Hepatocyte (in vitro differentiated cells): ENCODE measurements at regions not wholly inside any gene's neighbourhood (a gene's known extent, or its start where the extent isn't known, plus 50 kb on each side); places are given as distances from the start of the nearest gene placed in this dataset.

Source experiments
- DNase-seq: peaks from one replicate; pipeline ENCODE4 v3.0.0-alpha.2; 2016; ENCODE audit warnings: low spot score
- H2AFZ ChIP-seq: fragments of 200-600 bp; sonication (generic); 2 replicates; pipeline ENCODE4 v1.6.0; 2016; ENCODE audit warnings: antibody characterized with exemption, mild to moderate bottlenecking
- H3K27ac ChIP-seq: fragments of 200-600 bp; sonication (generic); 2 replicates; pipeline ENCODE4 v1.5.1; 2016; ENCODE audit warnings: mild to moderate bottlenecking
- H3K27me3 ChIP-seq: fragments of 200-600 bp; sonication (generic); 2 replicates; pipeline ENCODE4 v1.6.1; 2016
- H3K36me3 ChIP-seq: fragments of 200-600 bp; sonication (generic); replicated peaks from 2 replicates; pipeline ENCODE4 v1.5.1; 2016; ENCODE audit warnings: low read depth; ENCODE audit not compliant: insufficient read depth
- H3K4me1 ChIP-seq: fragments of 200-600 bp; sonication (generic); 2 replicates; pipeline ENCODE4 v1.5.1; 2016; ENCODE audit warnings: mild to moderate bottlenecking, moderate library complexity; ENCODE audit not compliant: insufficient read depth
- H3K4me2 ChIP-seq: fragments of 200-600 bp; sonication (generic); 2 replicates; pipeline ENCODE4 v1.6.0; 2016
- H3K4me3 ChIP-seq: fragments of 200-600 bp; sonication (generic); 2 replicates; pipeline ENCODE4 v1.5.1; 2016; ENCODE audit warnings: mild to moderate bottlenecking
- H3K79me2 ChIP-seq: fragments of 200-600 bp; sonication (generic); 2 replicates; pipeline ENCODE4 v1.6.0; 2017; ENCODE audit warnings: mild to moderate bottlenecking
- H3K9me2 ChIP-seq: fragments of 200-600 bp; sonication (generic); replicated peaks from 2 replicates; pipeline ENCODE4 v1.6.0; 2017; ENCODE audit warnings: mild to moderate bottlenecking; ENCODE audit not compliant: insufficient read depth
- H3K9me3 ChIP-seq: fragments of 200-600 bp; sonication (generic); 2 replicates; pipeline ENCODE4 v1.5.1; 2016; ENCODE audit warnings: low read depth, mild to moderate bottlenecking
- H4K20me1 ChIP-seq: fragments of 200-600 bp; sonication (generic); 2 replicates; pipeline ENCODE4 v1.6.0; 2016; ENCODE audit warnings: mild to moderate bottlenecking; ENCODE audit not compliant: insufficient read depth, poor library complexity, severe bottlenecking
- EZH2 ChIP-seq: fragments of 200-600 bp; sonication (generic); IDR thresholded peaks from 2 replicates; pipeline ENCODE4 v1.6.1; 2016; ENCODE audit warnings: antibody characterized with exemption, mild to moderate bottlenecking, borderline replicate concordance
- EZH2phosphoT487 ChIP-seq: fragments of 200-600 bp; sonication (generic); IDR thresholded peaks from one replicate; pipeline ENCODE4 v1.6.1; 2018; ENCODE audit warnings: antibody characterized with exemption, mild to moderate bottlenecking, low read depth, moderate library complexity; ENCODE audit not compliant: unreplicated experiment, severe bottlenecking
- WGBS: methylation state at CpG from one replicate; pipeline ENCODE4 v1.1.6; 2016; ENCODE audit warnings: low lambda C conversion rate; ENCODE audit errors: missing lambda C conversion rate; 5-methylcytosine and 5-hydroxymethylcytosine counted together
- TF ChIP-seq, protein P1 (sequence below): fragments of 200-600 bp; sonication (generic); IDR thresholded peaks from 2 replicates; pipeline ENCODE4 v1.5.1; 2016; ENCODE audit warnings: antibody characterized with exemption, mild to moderate bottlenecking; ENCODE audit not compliant: poor library complexity

DNA sequence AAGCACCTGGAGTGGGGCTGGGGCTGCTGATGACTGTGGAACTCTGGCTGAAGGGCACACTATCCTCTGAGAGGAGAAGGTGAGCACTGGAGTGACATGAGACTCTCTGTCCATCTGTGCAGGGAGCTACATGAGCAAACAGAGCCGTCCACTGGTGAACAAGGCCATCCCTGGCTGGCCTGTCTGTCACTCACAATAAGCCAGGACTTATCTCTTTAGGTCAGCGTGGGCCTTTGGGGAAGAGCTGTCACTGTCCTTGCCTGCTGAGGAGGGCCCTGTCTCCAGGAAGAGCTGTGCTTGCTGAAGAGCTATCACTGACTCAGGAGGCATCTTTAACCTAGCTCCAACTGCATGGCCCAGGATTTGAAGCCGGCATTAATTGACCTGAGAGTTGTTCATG, 82.1 kb downstream of the FOXD2 start:
- Histone ChIP-seq H3K27ac (no peak overlapping the region), H3K27me3 (peaks cover 3% of the 10 kb centered on the region), H4K20me1 (no peaks in the 10 kb centered on the region), H2AFZ (no peak overlapping the region), H3K4me2 (no peak overlapping the region), H3K79me2 (no peaks in the 10 kb centered on the region), H3K36me3 (no peaks in the 10 kb centered on the region), H3K4me3 (no peak overlapping the region), H3K9me3 (no peaks in the 10 kb centered on the region), H3K4me1 (no peaks in the 10 kb centered on the region), H3K9me2 (no peaks in the 10 kb centered on the region)
- TF ChIP-seq, protein P1, sequence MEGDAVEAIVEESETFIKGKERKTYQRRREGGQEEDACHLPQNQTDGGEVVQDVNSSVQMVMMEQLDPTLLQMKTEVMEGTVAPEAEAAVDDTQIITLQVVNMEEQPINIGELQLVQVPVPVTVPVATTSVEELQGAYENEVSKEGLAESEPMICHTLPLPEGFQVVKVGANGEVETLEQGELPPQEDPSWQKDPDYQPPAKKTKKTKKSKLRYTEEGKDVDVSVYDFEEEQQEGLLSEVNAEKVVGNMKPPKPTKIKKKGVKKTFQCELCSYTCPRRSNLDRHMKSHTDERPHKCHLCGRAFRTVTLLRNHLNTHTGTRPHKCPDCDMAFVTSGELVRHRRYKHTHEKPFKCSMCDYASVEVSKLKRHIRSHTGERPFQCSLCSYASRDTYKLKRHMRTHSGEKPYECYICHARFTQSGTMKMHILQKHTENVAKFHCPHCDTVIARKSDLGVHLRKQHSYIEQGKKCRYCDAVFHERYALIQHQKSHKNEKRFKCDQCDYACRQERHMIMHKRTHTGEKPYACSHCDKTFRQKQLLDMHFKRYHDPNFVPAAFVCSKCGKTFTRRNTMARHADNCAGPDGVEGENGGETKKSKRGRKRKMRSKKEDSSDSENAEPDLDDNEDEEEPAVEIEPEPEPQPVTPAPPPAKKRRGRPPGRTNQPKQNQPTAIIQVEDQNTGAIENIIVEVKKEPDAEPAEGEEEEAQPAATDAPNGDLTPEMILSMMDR, result no peak
- no peak for TF ChIP-seq EZH2
- no peak for DNase-seq
- 93% methylated on average over 3 of the region's 3 CpGs for WGBS

DNA sequence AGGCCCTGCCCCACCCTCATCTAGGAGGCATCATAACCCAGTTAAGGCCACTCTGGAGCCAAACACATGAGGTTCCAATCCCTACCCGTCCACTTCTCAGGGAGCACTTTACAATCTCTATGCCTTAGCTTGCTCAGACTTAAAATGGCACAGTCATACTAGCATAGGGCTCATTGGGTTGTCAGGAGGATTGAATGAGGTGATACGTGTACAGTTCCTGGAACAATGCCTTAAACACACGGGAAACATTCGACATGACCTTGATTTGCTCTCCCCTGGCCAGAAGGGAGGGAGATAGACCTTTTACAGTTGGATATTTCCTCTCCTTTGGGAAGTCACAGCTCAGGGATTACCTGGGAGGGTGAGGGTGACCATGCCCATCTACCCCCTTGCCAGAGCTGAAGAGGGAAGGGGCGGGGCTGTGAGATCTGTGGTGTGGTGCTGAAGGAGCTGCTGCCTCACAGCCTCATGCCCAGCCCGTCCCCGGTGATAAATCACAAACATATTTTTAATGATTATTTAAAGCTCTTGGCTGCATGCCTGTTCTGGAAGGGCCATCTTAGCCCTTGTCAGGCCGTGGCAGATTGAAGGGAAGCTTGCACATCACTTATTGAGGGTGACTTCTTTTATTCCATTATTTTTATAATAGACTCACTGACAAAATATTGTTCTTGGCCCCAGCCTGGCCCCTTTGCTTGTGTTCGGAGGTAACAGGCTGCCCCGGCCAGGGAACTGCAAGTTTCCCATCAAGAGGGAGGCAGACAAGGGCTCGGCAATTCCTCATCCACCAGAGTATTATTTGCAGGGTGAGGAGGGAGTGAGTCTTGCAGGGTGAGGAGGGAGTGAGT, 83.4 kb downstream of the FOXD2 start:
- TF ChIP-seq EZH2phosphoT487 (no peak), EZH2 (no peak)
- TF ChIP-seq, protein P1, result no peak
- no peak for DNase-seq
- Histone ChIP-seq H2AFZ (no peak overlapping the region), H3K4me3 (no peak overlapping the region), H3K9me3 (no peaks in the 10 kb centered on the region), H3K27me3 (peaks cover 11% of the 10 kb centered on the region), H3K79me2 (no peaks in the 10 kb centered on the region), H4K20me1 (no peaks in the 10 kb centered on the region), H3K4me2 (no peak overlapping the region), H3K4me1 (no peaks in the 10 kb centered on the region), H3K36me3 (no peaks in the 10 kb centered on the region), H3K27ac (no peak overlapping the region), H3K9me2 (no peaks in the 10 kb centered on the region)
- 79% methylated on average over 11 of the region's 11 CpGs for WGBS

DNA sequence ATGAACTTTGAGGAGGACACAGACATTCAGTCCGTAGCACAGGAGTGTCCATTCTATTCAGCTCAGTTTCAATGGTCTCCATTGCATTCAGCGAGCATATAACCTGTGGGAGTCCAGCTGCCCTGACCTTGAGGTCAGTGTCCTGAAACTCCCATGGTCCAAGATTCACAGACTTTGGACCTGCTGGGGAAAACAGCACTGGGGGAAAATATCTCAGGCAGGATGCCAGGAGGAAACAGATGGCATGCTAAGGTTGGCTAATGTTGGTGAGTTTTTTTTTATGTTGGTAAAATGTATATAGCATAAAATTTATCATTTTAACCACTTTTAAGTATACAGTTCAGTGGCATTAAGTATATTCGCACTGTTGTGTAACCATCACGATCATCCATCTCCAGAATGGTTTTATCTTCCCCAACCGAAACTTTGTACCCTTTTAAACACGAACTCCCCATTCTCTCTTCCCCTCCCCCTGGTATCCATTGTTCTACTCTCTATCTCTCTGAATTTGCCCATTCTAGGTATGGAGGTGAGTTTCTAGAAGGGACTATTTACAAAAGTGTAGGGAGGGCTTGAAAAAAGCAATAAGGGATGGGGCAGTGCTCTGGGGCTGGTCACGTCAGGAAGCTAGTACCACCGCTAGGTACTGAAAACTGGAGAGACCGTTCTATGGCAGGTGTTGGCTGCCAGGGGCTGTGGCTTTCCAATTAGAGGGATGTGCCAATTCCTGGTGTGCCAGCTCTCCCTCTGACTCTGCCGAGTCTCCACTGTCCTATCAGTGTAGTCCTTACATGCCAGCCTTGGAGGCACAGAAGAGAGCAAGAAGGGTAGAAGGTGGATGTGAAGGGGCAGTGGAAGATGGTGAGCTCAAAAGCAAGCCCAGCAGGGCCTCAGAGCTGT, 85.3 kb downstream of the FOXD2 start:
- Histone ChIP-seq H3K27me3 (peaks cover 11% of the 10 kb centered on the region), H3K4me2 (no peak overlapping the region), H2AFZ (no peak overlapping the region), H3K36me3 (no peaks in the 10 kb centered on the region), H3K9me3 (no peaks in the 10 kb centered on the region), H3K79me2 (no peaks in the 10 kb centered on the region), H4K20me1 (no peaks in the 10 kb centered on the region), H3K9me2 (no peaks in the 10 kb centered on the region), H3K27ac (no peak overlapping the region), H3K4me1 (no peaks in the 10 kb centered on the region), H3K4me3 (no peak overlapping the region)
- 86% methylated on average over 10 of the region's 10 CpGs for WGBS
- no peak for DNase-seq
- TF ChIP-seq EZH2, result no peak
- TF ChIP-seq, protein P1, result no peak
- no peak for TF ChIP-seq EZH2phosphoT487
